Head of caudate nucleus (tissue), 42 donors: ENCODE measurements at regions not wholly inside any gene's neighbourhood (a gene's known extent, or its start where the extent isn't known, plus 50 kb on each side); places are given as distances from the start of the nearest gene placed in this dataset.
"Not testable (repeated sequence)": the region's sequence is repeated elsewhere in the genome, so short reads cannot be mapped to it uniquely, and the experiment has no call there.

Source experiments
- DNase-seq, 42 donors: peaks; one replicate each; pipeline versions ENCODE4 v3.0.0 to v3.0.0-alpha.2; 2020 to 2021; ENCODE audit warnings: mixed read lengths in 7 of 42
- intact Hi-C: fragments of 100-400 bp; cut with DNase I; formaldehyde crosslinking; loops from one replicate; pipeline ENCODE4 v1.15.0; 2022

DNA sequence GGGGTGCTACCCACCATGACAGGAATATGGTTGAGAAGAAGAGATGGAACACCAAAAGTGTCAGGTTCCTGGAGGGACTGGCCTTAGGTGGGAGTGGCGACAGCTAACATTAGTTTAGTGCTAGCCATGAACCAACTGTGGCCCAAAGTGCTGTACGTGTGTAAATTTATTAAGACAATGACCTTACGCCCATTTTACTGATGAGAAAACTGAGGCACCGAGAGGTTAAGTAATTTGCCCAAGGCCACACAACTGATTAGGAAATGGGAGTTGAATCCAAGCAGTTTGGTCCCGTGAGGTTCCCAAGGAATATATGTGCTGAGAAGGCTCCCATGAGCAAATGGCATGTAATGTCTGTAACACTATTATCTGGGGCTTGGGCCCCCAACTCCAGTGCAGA, 109.5 kb upstream of the SLC1A4 start:
- no peak for DNase-seq
- intact Hi-C loops: no loop called here

DNA sequence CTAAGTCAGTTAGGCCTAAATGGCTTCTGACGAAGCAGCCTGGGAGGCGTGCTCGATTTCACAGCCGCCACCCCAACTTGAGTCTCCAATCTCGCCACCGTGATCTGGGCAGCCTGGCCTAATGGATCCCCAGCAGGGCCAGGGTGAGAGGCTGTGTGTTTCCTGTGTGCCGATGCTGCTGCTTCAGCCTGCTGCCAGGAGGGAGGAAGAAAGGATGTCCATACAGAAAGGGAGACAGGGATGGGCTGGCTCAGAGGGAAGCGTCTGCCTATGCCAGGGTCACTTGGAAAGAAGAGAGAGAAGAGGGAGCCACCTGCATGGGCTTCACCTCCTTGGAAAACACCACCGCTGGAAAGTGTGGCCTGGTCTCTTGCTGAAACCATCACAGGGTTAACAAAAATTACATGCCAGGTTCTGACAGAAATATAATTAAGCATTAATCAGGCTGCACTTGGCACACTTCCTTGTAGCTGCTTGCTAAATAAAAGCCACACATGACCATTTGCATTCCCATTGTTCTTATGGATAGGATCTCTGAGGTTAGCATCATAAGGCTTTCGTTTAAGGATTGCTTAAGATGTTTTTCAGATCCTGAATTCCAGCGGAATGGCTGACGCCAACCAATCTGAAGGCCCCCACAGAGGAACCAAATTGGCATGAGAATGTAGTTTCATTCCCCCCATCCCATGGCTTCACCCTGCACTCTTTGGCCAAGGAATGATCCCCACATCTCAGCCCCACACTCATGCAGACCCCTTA, 108.8 kb upstream of the SLC1A4 start:
- intact Hi-C loops: no loop called here
- DNase-seq: no peak

DNA sequence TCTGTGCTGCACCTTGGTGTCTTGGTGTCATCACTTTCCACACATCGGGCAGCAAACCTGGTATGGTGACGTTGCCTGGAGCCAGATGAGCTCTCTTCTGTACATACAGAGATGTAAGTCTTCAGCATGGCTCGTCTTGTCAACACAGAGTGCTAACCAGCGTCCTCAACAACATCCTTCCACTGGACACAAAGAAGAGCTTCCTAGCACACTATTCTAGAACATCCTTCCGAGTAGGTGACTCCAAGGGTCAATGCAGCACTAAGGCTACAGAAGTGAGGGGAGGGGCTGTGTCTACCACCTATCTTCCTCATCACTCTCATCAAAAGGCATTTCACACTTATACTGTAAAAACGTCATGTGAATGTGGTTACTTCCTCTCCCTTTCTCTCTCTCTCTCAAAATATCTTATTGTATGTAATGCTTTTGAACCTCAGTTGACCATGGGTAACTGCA, 108.1 kb upstream of the SLC1A4 start:
- no peak for DNase-seq
- intact Hi-C loops: no loop called here

DNA sequence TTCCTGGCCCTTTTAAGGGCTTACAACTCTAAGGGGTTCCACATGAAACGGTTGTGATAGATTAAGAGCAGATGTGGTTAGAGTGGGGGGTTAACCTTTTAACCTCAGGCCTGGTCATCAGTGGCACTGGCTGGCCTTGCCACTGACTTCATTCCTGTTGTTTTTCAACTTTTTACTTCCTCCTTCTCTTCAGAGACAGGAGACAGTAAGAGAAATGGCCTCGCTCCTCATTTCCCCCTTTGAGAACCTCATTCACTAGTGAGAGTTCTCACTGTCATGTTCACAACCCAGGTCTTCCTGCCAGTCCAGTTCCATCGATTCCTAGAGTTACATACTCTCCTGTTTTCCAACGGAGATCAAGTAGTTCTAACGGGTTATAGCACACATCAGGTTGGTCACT, 101.6 kb upstream of the SLC1A4 start:
- intact Hi-C loops: no loop called here
- no peak for DNase-seq

DNA sequence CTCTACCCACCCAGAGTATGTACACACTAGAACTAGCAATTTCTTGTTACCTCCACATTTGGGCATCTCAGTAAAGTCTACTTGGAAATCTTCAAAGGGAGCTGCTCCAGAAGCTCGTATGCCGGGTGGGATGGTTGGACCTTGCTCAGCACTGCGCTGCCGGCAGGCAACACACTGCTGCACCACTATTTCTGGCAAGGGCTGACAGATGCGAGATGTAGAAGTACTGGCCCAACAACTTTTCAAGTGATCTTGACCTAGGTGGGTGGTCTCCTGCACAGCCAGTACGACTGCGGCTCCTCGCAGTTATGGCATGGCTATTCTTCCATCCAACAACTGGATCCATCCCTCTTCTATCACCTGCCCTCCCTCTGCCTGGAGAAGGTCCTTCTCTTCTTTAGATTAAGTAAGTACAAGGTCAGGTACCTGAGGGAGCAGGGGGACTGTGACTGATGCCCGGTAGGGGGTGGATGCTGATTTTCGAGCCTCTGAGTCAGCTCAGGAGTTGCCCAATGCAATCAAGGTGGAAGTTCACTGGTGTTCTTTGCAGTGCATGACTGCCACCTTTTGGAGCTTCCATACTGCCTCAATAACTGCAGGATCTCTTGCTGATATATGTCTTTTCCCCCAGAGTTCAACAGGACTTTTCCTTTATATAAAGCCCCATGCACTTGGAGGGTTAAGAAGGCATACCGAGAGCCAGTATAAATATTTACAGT, 100.4 kb upstream of the SLC1A4 start:
- peak in 14 of 42 donors; percentile 24 to 67 (median 42) for DNase-seq
- intact Hi-C loops: no loop called here

DNA sequence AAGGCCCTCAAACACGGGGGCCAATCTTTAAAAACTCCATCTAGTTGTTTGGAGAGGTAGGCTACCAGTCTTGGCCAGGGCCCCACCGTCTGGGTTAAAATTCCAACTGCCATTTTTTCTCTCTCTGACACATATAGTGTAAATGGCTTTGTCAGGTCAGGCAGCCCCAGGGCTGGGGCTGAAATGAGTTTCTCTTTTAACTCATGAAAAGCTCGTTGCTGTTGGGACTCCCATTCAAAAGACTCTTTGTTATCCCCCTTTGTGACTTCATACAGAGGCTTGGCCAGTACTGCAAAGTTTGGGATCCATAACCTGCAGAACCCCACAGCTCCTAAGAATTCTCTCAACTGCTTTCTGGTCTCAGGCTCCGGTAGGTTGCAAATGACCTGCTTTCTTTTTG, 99.4 kb upstream of the SLC1A4 start:
- no peak for DNase-seq
- intact Hi-C loops: no loop called here

DNA sequence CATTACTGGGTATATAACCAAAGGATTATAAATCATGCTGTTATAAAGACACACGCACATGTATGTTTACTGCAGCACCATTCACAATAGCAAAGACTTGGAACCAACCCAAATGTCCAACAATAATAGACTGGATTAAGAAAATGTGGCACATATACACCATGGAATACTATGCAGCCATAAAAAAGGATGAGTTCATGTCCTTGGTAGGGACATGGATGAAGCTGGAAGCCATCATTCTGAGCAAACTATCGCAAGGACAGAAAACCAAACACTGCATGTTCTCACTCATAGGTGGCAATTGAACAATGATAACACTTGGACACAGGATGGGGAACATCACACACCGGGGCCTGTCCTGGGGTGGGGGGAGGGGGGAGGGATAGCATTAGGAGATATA, 92.6 kb upstream of the SLC1A4 start:
- intact Hi-C loops, DNase-seq: not testable (repeated sequence)

DNA sequence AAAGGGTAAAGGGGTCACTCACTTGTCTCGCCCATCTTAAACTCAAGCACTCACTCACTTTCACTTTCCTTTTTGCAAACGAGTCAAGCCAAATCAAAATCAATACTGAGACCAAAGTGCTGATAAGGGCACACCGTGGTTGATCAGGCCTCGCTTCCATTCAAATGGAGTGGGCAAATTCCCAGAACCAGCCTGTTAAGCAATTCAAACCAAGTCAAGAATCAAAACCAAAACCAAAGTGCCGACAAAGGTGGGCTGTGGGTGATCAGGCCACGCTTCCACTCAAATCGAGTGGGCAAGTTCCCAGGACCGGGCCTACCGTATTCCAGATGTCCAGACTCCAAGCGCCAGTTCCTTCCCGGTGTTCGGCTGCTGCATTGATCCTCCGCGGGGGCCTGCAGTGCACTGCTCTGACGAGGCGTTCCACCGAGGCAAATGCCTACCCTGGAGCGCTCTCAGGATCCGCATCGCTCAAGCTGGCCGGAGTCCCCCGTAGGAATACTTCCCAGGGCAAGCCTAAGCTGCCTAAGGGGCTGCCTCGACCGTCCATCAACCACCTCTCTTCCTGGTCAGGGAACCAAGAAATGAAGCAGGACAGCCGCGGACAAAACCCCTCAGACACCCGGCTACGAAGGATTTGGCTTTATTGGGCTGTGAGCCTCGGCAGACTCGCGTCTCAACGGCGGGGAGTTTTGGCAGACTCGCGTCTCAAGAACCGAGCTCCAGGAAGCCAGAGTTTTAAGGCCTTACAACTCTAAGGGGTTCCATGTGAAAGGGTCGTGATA, 89.9 kb upstream of the SLC1A4 start:
- intact Hi-C loops: no loop called here
- no peak for DNase-seq

DNA sequence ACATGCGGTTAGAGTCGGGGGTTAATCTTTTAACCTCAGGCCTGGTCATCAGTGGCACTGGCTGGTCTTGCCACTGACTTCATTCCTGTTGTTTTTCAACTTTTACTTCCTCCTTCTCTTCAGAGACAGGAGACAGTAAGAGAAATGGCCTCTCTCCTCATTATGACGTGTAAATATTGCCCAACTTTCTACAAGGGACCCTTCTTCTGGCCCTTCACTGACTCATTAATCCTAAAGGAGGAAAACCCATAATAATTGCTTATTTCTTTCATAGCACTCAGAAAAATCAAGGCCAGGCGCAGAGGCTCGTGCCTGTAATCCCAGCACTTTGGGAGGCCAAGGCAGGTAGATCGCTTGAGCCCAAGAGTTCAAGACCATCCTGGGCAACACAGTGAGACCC, 89.3 kb upstream of the SLC1A4 start:
- intact Hi-C loops, DNase-seq: not testable (repeated sequence)

DNA sequence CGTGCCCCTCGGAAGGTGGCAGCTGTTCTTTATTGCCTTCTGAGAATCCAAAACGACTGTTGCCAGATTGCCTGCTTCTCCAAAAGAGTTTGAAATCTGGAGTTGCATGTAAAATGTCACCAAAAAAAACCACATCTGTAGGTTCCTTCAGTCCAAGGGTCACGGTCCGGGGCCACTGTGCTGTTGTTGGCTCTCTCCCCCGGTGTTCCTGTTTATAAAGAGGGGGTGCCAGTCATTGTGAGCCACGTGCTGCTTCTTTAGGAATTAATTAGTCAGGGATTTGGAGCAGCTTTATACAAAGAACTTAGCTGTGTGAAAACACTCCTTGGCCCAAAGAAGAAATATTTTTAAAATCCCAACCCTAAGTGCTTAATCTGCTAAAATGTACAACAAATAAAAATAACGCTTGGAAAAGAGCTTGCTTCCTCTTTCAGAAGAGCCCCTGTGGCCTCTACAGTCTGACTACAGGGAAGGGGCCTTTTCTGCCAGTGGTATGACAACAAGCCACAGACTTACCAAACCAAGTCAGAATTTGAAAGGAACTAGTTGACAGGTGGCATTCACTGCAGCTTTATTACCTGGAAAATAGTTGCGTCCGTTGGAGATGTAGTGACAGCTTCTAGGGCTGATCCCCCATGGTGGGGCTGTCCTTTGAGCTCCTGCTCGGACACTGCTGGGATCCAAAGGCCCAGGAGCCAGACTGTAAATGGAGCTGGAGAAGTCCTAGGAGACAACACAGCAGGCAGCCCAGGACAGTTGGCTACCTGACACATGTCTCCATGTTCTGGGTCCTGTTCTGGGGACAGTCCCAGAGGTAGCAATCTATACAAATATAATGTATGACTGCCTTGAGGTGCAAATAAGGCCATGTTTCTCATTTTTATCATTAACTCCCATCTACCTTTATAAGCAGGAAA, 84.5 kb upstream of the SLC1A4 start:
- intact Hi-C loops: no loop called here
- DNase-seq: no peak

DNA sequence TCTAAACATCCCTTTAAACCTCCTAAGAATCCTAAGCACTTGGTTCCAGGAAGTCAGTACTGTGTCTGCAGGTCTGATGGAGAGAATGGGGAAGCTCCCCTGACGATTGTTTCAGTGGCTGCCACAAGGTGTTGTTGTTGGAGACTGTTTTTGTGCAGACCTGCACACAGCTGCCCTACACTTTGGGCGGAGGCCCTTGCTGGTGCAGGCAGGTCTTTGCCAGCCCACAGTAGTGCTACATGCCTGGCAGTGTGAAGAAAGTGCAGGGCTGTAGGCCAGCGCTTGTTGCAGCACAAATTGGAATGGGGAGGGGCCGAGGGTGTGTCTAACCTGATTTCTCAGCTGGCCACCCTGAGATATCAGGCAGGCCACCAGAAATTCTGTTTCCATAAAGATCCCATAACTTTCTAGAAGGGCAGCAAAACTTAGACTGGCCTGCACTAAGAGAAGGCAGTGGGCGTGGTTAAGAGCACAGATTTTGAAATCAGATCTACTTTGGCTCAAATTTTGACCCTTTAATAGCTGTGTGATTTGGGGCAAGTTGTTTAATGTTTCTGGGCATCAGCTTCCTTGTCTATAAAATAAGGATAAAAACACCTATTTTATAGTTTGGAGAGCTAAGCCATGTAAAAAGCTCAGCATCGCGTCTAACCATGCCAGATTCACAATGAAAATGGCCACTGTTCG, 83.7 kb upstream of the SLC1A4 start:
- DNase-seq: no peak
- intact Hi-C loops: no loop called here

DNA sequence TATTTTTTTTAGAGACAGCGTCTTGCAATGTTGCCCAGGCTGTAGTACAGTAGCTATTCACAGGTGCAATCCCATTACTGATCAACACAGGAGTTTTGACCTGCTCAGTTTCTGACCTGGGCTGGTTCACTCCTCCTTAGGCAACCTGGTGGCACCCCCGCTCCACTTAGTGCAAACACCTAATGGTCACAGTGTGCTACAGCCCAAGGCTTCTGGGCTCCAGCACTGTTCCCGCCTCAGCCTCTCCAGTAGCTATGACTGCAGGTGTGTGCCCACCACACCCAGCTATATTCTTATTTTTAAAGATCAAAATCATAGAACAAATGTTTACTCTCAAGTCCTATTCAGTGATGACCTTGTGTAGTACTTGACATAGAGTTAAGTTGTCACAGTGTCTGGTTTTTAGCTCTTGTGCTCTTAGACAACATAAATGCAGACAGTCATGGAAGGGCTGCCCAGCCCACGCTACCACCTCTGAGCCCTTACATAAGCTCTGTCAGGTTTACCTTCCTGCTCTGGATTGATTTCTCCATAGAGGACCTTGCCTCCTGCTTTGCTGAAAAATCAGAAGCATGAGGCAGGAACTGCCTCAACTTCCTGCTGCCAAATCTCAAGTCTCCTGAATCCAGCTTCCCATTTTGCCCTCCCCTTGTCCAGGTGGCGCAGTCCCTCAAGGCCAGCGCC, 82.2 kb upstream of the SLC1A4 start:
- intact Hi-C loops: no loop called here
- DNase-seq: peak in 1 of 42 donors; percentile 36

DNA sequence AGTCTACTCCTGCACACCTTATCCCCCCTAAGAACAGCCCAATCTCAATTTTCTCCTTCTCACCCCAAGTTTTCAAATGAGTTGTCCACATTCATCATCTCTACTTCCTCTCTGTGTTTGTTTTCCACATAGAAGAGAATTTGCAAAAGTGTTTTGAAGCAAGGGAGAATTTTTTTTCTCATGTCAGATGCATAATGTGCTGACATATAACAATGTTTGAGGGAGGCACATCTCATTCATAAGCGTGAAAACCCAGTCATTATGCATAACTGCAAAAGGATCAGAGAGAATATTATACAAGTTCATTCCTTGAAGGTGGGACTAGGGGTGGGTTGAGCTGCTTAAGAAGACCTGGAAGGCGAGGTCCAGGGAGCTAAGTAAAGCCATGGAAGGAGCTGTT, 80.8 kb upstream of the SLC1A4 start:
- DNase-seq: no peak
- intact Hi-C loops: no loop called here

DNA sequence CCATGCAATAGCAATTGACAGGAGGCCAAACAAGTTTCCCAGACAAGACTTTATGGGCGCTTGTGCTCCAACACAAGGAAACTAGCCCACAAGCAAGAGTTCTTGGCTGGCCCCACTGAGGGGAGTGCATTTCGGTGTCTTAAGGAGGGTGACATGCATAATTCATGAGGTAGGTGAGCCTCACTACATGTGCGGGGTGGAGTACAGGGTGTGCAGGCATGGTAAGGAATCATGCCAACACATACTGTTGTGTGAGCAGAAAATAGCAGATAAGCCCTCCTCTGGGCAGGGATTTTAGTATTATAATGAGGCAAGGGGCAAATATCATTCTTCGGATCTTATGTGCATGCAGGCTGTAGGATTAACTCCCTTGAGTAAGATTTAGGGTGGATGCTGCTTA, 78.7 kb upstream of the SLC1A4 start:
- DNase-seq: no peak
- intact Hi-C loops: loop anchor here (10.0 kb wide), 1 partner anchor 74 kb away; the partner anchor contains the start of gene SLC1A4

DNA sequence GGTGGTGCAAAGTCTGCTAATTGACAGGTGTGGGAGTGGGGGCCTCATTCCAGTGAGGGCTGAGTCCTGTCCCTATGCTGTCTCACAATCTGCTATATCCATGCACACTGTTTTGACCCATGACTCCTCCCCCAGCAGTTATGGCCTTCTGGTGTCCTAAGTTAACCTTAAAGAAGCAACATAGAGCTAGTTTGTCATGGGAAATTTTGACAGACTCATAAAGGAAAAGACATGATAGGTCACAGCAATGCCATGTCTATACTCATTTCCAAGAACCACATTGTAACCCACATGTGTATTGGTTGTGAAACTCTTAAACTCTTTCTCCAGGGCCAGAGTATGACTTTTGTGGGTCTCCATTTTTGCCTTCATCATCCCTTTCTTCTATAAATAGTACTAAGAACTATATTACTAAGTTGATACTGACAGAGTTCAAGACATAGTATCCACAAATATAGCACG, 78.2 kb upstream of the SLC1A4 start:
- no peak for DNase-seq
- intact Hi-C loops: loop anchor here (10.0 kb wide), 1 partner anchor 74 kb away; the partner anchor contains the start of gene SLC1A4

DNA sequence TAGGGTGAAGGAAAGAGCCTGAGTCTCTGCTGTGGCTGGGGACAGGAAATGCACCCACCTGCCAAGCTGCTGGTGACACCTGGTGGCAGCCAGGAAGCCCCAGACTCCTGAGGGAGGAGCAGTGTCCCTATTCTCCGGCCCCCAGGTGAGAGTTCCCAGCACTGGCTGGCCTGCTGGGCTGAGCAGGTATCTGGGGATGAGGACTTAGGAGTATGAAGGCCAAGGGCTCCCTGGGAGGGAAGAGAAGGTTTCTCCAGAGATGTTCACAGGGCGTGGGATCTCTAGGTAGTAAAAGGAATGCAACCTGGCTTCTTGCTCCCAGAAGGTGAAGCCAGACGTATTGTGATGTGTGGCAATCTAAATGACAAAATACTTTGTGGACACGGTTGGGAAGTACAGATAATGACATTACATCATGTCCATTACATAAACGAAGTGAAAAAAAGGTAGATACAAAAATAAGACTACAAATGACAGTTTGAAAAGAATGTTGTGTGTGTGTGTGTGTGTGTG, 75.8 kb upstream of the SLC1A4 start:
- peak in 1 of 42 donors; percentile 34 for DNase-seq
- intact Hi-C loops: loop anchor here (10.0 kb wide), 1 partner anchor 71 kb away; the partner anchor contains the start of gene SLC1A4

DNA sequence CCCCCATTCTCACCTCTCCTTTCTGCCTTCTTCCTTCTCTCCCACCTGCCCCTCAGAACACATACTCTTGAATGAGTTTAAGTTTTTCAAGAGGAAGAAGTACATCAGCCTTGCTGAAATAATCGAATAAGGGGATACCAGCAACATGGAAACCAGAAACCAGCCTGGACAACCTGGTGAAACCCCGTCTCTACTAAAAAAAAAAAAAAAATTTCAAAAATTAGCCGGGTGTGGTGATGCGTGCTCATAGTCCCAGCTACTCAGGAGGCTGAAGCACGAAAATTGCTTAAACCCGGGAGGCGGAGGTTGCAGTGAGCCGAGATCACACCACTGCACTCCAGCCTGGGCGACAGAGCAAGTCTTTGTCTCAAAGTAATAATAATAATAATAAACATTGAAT, 75.0 kb upstream of the SLC1A4 start:
- intact Hi-C loops: loop anchor here (10.0 kb wide), 1 partner anchor 71 kb away; the partner anchor contains the start of gene SLC1A4
- no peak for DNase-seq
